Central memory CD8-positive, alpha-beta T cell (primary cell): ENCODE measurements at regions not wholly inside any gene's neighbourhood (a gene's known extent, or its start where the extent isn't known, plus 50 kb on each side); places are given as distances from the start of the nearest gene placed in this dataset.
"Not testable (repeated sequence)": the region's sequence is repeated elsewhere in the genome, so short reads cannot be mapped to it uniquely, and the experiment has no call there.

Experiments used
- ATAC-seq: fragments of 150-1000 bp; cut with Tn5 transposase; replicated peaks from 2 replicates; pipeline ENCODE4 v1.10.0; 2022; ENCODE audit warnings: mild to moderate bottlenecking, moderate FRiP score, moderate number of reproducible peaks; ENCODE audit not compliant: poor library complexity, severe bottlenecking; ENCODE audit errors: extremely low read depth
- DNase-seq, 2 donors: peaks; one replicate each; pipeline ENCODE4 v3.0.0; 2021; ENCODE audit warnings: low spot score in 2 of 2
- H3K27ac Mint-ChIP-seq: one replicate; pipeline ENCODE4 v1.8.0; 2022; ENCODE audit warnings: low read depth, mild to moderate bottlenecking, moderate library complexity, mixed read lengths
- H3K27me3 Mint-ChIP-seq: one replicate; pipeline ENCODE4 v1.8.0; 2022; ENCODE audit warnings: mixed read lengths
- H3K36me3 Mint-ChIP-seq: one replicate; pipeline ENCODE4 v1.8.0; 2022; ENCODE audit warnings: mild to moderate bottlenecking, moderate library complexity, mixed read lengths; ENCODE audit not compliant: insufficient read depth
- H3K4me1 Mint-ChIP-seq: one replicate; pipeline ENCODE4 v1.8.0; 2022; ENCODE audit warnings: mixed read lengths
- H3K4me3 Mint-ChIP-seq: one replicate; pipeline ENCODE4 v1.8.0; 2022; ENCODE audit warnings: mild to moderate bottlenecking, moderate library complexity, mixed read lengths
- H3K9me3 Mint-ChIP-seq: one replicate; pipeline ENCODE4 v1.8.0; 2022; ENCODE audit warnings: mixed read lengths

DNA sequence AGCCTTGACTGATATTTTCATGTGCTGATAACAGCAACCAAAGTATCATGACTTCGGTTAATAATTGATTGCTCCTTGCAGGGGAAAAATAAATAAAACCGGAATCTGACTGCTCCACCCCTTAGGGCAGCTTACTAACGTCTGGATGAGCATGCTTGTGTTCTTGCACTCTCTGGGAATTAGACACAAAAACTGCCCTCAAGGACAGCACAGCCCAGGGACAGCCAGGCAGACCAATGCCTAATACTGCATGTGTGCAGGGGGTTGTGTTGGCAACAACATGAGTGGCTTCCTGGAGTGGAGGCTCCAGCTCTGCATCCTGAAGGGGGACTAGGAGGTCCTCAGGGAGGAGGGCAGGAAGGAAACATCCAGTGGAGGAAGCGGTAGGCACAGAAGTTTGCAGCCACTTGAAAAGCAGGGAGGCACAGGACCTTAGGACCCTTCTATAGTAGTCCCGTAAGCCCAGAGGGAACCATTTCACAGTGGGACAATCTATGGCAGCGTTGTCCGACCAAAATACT lies 205.4 kb upstream of the IRF2BP2 start:
- ATAC-seq, H3K4me1 Mint-ChIP-seq, H3K9me3 Mint-ChIP-seq, DNase-seq, H3K36me3 Mint-ChIP-seq, H3K4me3 Mint-ChIP-seq, H3K27me3 Mint-ChIP-seq, H3K27ac Mint-ChIP-seq: not testable (repeated sequence)

DNA sequence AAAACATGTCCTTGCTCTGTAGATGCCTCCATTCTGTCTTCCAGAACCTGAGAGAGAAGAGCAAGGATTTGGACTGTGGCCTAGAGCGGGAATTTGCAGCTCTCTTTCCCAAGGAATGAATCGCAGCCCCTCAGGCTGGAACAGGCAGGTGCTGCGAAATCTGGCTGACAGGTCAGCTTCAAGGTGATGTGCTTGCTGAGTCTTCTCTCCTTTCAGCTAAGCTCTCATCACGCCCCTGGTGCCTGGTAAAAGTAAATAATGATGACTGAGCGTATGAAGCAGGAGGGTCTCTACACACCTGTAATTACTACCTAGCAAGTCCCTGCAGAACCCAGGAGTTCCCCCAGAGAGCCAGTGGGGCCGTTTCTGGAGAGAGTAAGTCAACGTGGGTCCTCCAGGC lies 204.3 kb upstream of the IRF2BP2 start:
- not testable (repeated sequence) for H3K27ac Mint-ChIP-seq, H3K27me3 Mint-ChIP-seq, DNase-seq, H3K4me3 Mint-ChIP-seq, H3K4me1 Mint-ChIP-seq, H3K9me3 Mint-ChIP-seq, H3K36me3 Mint-ChIP-seq, ATAC-seq

DNA sequence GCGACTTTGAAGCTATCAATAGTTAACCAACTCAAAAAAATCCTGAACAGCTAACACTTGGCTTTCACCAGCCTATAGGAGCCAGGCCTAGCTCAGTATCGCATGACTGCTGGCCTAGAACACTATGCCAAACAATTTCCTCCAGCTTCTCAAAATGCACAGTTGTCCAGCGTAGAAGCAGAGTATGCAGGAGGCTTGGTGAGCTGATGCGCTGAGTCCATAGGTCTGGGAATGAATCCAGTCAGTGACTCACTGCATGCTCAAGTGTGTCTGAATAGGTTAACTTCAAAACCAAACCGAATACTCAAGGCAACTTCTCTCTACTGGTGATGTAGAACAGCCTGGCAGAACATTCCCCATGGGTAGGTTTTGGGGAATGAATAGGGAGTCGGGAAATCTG lies 201.8 kb upstream of the IRF2BP2 start:
- H3K4me3 Mint-ChIP-seq, H3K27ac Mint-ChIP-seq, H3K27me3 Mint-ChIP-seq, H3K9me3 Mint-ChIP-seq, H3K36me3 Mint-ChIP-seq, DNase-seq, ATAC-seq, H3K4me1 Mint-ChIP-seq: not testable (repeated sequence)

DNA sequence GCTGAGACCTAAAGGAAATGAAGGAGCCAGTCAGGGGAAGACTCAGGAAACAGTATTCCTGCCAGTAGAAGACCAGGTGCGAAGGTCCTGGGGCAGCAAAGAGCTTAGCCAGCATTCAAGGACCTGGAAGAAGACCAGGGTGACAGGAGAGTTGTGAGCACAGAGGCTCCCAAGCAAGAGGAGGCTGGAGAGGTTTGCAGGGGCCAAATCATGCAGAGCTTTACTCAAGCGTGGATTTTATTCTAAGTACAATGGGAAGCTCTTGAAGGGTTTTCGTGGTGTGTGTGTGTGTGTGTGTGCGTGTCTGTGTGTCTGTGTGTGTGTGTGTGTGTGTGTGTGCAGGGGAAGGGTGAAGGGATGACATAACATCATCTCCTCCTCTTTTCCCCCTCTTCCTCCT lies 200.7 kb upstream of the IRF2BP2 start:
- H3K4me1 Mint-ChIP-seq, DNase-seq, H3K27ac Mint-ChIP-seq, H3K36me3 Mint-ChIP-seq, H3K27me3 Mint-ChIP-seq, ATAC-seq, H3K9me3 Mint-ChIP-seq, H3K4me3 Mint-ChIP-seq: not testable (repeated sequence)

DNA sequence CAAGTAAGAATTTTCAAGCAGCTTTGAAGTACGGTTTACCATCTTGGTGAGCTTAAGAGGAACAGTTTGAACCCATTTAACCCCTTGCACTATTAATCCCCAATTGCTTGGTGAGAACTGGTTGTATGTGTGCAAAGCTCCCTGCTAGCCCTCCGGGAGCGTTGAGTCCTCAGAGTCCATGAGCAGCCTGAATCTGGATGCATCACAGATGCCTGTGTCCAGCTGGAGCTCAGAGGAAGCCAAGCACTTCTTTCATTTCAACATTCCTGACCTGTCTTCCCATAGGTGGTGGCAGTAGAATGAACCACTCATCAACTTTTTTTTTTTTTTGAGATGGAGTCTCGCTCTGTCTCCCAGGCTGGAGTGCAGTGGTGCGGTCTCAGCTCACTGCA lies 199.9 kb upstream of the IRF2BP2 start:
- H3K9me3 Mint-ChIP-seq, DNase-seq, H3K27me3 Mint-ChIP-seq, ATAC-seq, H3K4me1 Mint-ChIP-seq, H3K4me3 Mint-ChIP-seq, H3K27ac Mint-ChIP-seq, H3K36me3 Mint-ChIP-seq: not testable (repeated sequence)

DNA sequence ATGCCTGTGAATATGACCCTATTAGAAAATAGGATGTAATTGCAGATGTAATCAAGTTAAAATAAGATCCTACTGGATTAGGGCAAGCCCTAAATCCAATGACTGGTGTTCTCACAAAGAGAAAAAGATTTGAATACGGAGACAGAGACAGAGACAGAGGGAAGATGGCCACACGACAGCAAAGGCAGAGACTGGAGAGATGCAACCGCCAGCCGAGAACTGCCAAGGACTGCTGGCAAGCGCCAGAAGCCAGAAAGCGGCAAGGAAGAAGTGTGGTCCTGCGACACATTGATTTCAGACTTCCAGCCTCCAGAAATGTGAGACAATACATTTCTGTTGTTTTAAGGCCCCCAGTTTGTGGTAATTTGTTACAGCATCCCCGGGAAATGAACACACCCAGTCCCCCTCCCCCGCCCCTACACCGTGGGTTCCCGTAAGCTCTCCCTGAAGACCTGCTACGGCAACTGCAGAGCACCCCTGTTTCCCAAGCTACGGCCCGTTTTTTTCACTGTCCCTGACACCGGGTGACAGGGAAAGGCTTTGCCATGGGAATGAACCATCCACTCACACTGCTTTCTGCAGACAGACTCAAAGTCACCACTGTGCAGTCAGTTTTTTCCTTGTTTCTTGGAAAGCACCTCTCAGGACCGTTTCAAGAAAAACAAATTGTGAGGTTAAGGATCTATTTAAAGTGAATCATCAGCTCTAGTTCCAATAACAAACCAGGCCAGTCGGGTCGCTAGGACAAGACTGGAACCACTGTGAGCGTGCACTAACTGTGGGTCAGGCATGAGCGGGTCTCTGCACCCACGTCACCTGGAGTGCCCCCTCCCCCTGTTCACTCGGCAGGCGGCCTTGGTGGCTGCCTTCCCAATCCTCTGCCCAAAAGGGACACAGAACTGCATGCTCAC lies 199.2 kb upstream of the IRF2BP2 start:
- not testable (repeated sequence) for ATAC-seq, DNase-seq, H3K4me1 Mint-ChIP-seq, H3K36me3 Mint-ChIP-seq, H3K9me3 Mint-ChIP-seq, H3K27me3 Mint-ChIP-seq, H3K4me3 Mint-ChIP-seq, H3K27ac Mint-ChIP-seq

DNA sequence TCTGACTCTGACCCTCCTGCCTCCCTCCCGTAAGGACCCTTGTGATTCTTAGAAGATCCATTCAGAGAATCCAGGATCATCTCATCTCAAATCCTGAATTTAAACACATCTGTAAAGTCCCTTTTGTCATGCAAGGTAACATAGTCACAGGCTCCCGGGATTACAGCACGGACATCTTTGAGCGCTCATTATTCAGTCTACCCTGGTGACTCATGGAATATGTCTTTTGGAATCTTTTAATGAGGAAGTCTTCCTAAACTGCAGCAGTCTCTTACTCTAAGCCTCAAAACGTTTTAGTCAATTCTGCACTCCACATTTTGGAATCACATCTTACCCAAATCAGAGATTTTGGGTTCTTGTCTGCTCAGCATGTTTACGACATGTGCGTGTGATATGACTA lies 198.5 kb upstream of the IRF2BP2 start:
- H3K36me3 Mint-ChIP-seq, ATAC-seq, H3K4me1 Mint-ChIP-seq, H3K9me3 Mint-ChIP-seq, H3K4me3 Mint-ChIP-seq, DNase-seq, H3K27me3 Mint-ChIP-seq, H3K27ac Mint-ChIP-seq: not testable (repeated sequence)

DNA sequence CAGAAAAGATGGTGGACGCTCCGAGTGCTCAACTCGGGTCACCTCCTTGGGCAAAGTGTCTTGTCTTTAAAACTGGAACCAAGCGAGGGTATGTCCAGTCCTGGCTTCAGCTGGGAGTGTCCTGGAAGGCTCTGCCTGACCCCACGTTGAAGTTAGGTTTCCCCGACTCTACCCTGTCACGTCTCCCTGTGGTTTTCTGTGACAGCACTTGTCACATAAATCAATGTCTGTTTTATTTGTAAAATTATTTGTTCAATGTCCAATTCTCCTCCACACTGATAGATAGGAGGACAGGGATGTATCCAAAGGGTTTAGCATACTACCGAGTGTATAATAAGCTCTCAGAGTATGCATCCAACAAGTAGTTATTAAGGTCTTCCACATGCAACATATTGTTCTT lies 197.7 kb upstream of the IRF2BP2 start:
- DNase-seq, H3K4me1 Mint-ChIP-seq, H3K27me3 Mint-ChIP-seq: not testable (repeated sequence)

DNA sequence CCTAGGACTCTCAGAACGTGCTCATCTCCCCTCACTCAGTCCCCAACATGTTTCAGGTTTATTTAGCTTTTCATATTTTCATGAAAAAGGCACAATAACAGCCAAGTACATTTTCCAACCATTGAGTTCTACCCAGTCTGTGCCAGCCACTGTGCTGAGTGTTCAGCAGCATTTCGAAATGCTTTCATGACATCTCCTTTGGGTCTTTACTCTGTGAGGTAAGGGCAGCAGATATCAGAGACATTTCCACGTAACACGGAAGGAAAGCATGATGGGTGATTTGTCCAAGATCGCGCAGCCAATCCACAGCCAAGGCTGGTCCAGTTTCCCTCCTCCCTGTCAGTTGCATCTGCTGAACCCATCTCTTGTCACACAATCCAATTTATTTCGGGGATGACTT lies 192.6 kb upstream of the IRF2BP2 start:
- H3K27ac Mint-ChIP-seq, DNase-seq, H3K27me3 Mint-ChIP-seq, H3K4me3 Mint-ChIP-seq, ATAC-seq, H3K36me3 Mint-ChIP-seq, H3K9me3 Mint-ChIP-seq, H3K4me1 Mint-ChIP-seq: not testable (repeated sequence)

More for the DNA sequence above, 197.7 kb upstream of the IRF2BP2 start:
- not testable (repeated sequence) for ATAC-seq, H3K9me3 Mint-ChIP-seq, H3K27ac Mint-ChIP-seq, H3K4me3 Mint-ChIP-seq, H3K36me3 Mint-ChIP-seq

DNA sequence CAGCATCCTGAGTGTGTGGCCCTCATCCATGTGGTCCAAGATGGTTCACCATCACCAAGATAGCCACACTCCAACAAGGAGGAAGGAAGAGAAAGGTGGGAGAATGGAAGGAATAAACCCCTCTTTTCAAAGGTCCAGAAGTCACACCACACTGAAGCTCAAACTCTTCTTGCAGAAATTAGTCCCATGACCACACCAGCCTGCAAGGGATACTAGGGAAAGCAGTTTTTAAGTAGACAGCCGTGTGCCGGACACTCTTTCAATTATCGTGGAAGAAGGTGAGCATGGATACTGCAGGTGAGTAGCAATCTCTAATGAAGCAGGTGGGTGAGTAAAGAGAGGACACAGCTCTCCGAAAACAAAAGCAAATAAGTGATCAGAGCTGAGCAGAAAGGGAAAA lies 191.7 kb upstream of the IRF2BP2 start:
- not testable (repeated sequence) for H3K4me1 Mint-ChIP-seq, ATAC-seq, H3K36me3 Mint-ChIP-seq, DNase-seq, H3K4me3 Mint-ChIP-seq, H3K27me3 Mint-ChIP-seq, H3K27ac Mint-ChIP-seq, H3K9me3 Mint-ChIP-seq

DNA sequence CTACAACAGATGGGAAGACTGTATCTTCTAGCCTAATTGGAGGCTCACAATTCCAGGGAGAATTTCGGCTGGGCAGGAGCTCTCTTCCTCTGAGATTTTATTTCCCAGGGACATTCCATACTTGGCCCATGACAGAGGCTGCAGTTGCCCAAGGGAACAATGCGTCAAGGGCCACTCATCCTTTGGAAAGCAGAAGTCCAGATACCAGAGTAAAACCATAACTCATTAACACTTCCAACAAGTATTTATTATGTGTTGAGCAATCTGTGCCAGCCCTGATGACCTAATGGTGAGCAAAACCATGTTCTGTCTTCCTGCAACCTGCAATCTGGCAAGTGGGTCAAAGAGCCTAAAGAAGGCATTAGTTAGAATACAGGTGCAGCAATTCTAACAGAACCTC lies 191.2 kb upstream of the IRF2BP2 start:
- not testable (repeated sequence) for ATAC-seq, H3K4me3 Mint-ChIP-seq, H3K4me1 Mint-ChIP-seq

DNA sequence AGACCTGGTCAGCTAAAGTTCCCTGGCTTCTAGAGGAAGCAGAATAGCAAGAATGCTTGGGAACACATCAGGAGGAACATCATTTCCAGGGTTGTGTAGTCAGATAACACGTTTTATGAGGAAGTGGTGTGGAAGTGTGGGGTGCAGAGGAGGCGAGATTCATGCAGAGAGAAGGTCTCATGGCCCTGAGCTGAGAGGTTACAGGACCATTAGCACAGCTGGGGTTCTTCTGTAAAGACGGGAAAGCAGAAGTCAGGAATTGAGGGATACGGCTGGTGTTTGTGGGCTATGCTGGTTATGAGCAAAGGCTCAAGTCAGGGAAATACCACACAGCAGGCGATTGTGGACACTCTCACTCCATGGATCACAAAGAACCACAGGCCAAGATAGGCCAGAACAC lies 190.6 kb upstream of the IRF2BP2 start:
- not testable (repeated sequence) for H3K36me3 Mint-ChIP-seq, H3K27ac Mint-ChIP-seq, H3K27me3 Mint-ChIP-seq, H3K4me1 Mint-ChIP-seq, DNase-seq, H3K4me3 Mint-ChIP-seq, ATAC-seq, H3K9me3 Mint-ChIP-seq

More for the DNA sequence above, 191.2 kb upstream of the IRF2BP2 start:
- H3K36me3 Mint-ChIP-seq, H3K27me3 Mint-ChIP-seq, DNase-seq, H3K27ac Mint-ChIP-seq, H3K9me3 Mint-ChIP-seq: not testable (repeated sequence)

DNA sequence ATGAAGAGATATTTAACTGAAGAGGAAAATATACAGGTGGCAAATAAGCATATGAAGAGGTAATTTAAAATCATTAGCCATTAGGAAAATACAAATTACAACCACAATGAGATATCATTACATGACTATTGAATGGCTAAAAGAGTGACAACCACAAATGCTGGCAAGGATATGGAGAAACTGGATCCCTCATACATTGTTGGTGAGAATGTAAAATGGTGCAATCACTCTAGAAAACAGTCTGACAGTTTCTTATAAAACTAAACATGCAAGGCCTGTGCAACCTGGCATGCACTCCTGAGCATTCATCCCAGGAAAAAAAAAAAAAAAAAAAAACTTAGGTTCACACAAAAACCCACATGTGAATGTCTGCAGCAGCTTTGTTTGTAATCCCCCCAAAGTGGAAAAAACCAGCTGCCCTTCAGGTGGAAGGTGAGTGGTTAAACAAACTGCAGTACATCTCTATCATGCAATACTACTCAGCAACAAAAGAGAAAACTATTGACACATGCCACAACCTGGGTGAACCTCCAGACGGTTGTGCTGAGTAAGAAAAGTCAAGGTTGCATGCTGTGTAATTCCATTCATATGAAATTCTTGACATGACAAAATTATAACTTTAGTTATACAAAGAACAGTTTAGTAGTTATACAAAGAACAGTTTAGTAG lies 189.2 kb upstream of the IRF2BP2 start:
- not testable (repeated sequence) for H3K9me3 Mint-ChIP-seq, ATAC-seq, DNase-seq, H3K36me3 Mint-ChIP-seq, H3K4me1 Mint-ChIP-seq, H3K27ac Mint-ChIP-seq, H3K27me3 Mint-ChIP-seq, H3K4me3 Mint-ChIP-seq
